Neural cell (in vitro differentiated cells): ENCODE measurements at regions not wholly inside any gene's neighbourhood (a gene's known extent, or its start where the extent isn't known, plus 50 kb on each side); places are given as distances from the start of the nearest gene placed in this dataset.

Experiments
- H2AFZ ChIP-seq: fragments of 200-600, 300-800 bp; sonication (generic), shearing (Covaris generic); 2 replicates; pipeline ENCODE4 v1.6.0; 2014; ENCODE audit warnings: low read depth, mild to moderate bottlenecking, antibody characterized with exemption, low read length, moderate library complexity
- H3F3A ChIP-seq: fragments of 200-600 bp; shearing (Covaris generic); 2 replicates; pipeline ENCODE4 v1.6.1; 2016; ENCODE audit warnings: mild to moderate bottlenecking, moderate library complexity, mixed read lengths, antibody characterized with exemption, low read length; ENCODE audit not compliant: insufficient read depth, poor library complexity, severe bottlenecking
- H3K27ac ChIP-seq: fragments of 200-600, 300-800 bp; sonication (generic), shearing (Covaris generic); 2 replicates; pipeline ENCODE4 v1.5.1; 2014; ENCODE audit warnings: mild to moderate bottlenecking, low read length, moderate library complexity
- H3K27me3 ChIP-seq: fragments of 300-800, 200-600 bp; sonication (generic), shearing (Covaris generic); 2 replicates; pipeline ENCODE4 v1.6.0; 2014; ENCODE audit warnings: mild to moderate bottlenecking, low read depth, low read length, moderate library complexity; ENCODE audit not compliant: insufficient read depth
- H3K36me3 ChIP-seq: fragments of 300-800, 200-600 bp; sonication (generic), shearing (Covaris generic); 2 replicates; pipeline ENCODE4 v1.5.1; 2014; ENCODE audit warnings: mild to moderate bottlenecking, antibody characterized with exemption, low read length, moderate library complexity; ENCODE audit not compliant: insufficient read depth
- H3K4me2 ChIP-seq: fragments of 300-800, 200-600 bp; sonication (generic), shearing (Covaris generic); 2 replicates; pipeline ENCODE4 v1.6.0; 2014; ENCODE audit warnings: mild to moderate bottlenecking, low read length
- H3K4me3 ChIP-seq: fragments of 300-800, 200-600 bp; sonication (generic), shearing (Covaris generic); 2 replicates; pipeline ENCODE4 v1.5.1; 2014; ENCODE audit warnings: mild to moderate bottlenecking, low read length, moderate library complexity
- H3K79me2 ChIP-seq: fragments of 200-600 bp; shearing (Covaris generic); replicated peaks from 2 replicates; pipeline ENCODE4 v1.6.0; 2014; ENCODE audit warnings: mild to moderate bottlenecking, low read length, moderate library complexity; ENCODE audit not compliant: insufficient read depth
- H3K9ac ChIP-seq: fragments of 300-800, 200-600 bp; sonication (generic), shearing (Covaris generic); 2 replicates; pipeline ENCODE4 v1.6.1; 2016; ENCODE audit warnings: mild to moderate bottlenecking, low read length, mixed read lengths
- H3K9me2 ChIP-seq: fragments of 200-600 bp; shearing (Covaris generic); 2 replicates; pipeline ENCODE4 v1.6.1; 2016; ENCODE audit warnings: mild to moderate bottlenecking, low read length, mixed read lengths; ENCODE audit not compliant: insufficient read depth
- H3K9me3 ChIP-seq: fragments of 200-600, 300-800 bp; sonication (generic), shearing (Covaris generic); 2 replicates; pipeline ENCODE4 v1.6.1; 2016; ENCODE audit warnings: mild to moderate bottlenecking, mixed run types, low read length, moderate library complexity, mixed read lengths
- H4K20me1 ChIP-seq: fragments of 200-600 bp; shearing (Covaris generic); 2 replicates; pipeline ENCODE4 v1.6.1; 2016; ENCODE audit warnings: mild to moderate bottlenecking, mixed run types; ENCODE audit not compliant: insufficient read depth
- EP300 ChIP-seq: fragments of 450-650 bp; conservative IDR thresholded peaks from 2 replicates; pipeline ENCODE4 v1.6.1; 2014; ENCODE audit warnings: antibody characterized with exemption, mild to moderate bottlenecking, moderate library complexity; ENCODE audit not compliant: poor library complexity, severe bottlenecking
- EZH2 ChIP-seq: fragments of 200-600, 300-800 bp; shearing (Covaris generic), sonication (generic); IDR thresholded peaks from 2 replicates; pipeline ENCODE4 v1.6.1; 2014; ENCODE audit warnings: antibody characterized with exemption, low read length, borderline replicate concordance, mild to moderate bottlenecking; ENCODE audit not compliant: insufficient read depth, poor library complexity, severe bottlenecking
- MXI1 ChIP-seq: fragments of 450-650 bp; conservative IDR thresholded peaks from 2 replicates; pipeline ENCODE4 v1.6.1; 2014; ENCODE audit warnings: antibody characterized with exemption, mild to moderate bottlenecking; ENCODE audit not compliant: poor library complexity, severe bottlenecking
- POLR2AphosphoS5 ChIP-seq: IDR thresholded peaks from 2 replicates; pipeline ENCODE4 v1.6.1; 2012
- RAD21 ChIP-seq: fragments of 450-650 bp; conservative IDR thresholded peaks from 2 replicates; pipeline ENCODE4 v1.6.1; 2014; ENCODE audit warnings: antibody characterized with exemption, mild to moderate bottlenecking, moderate library complexity
- SMC3 ChIP-seq: fragments of 450-650 bp; conservative IDR thresholded peaks from 2 replicates; pipeline ENCODE4 v1.6.1; 2014; ENCODE audit warnings: antibody characterized with exemption, mild to moderate bottlenecking, moderate library complexity; ENCODE audit not compliant: poor library complexity
- TAF1 ChIP-seq: IDR thresholded peaks from 2 replicates; pipeline ENCODE4 v1.6.1; 2012; ENCODE audit warnings: low read depth
- TF ChIP-seq, protein P1 (sequence below): IDR thresholded peaks from 2 replicates; pipeline ENCODE4 v1.6.1; 2012; ENCODE audit warnings: borderline replicate concordance
- TF ChIP-seq, protein P2 (sequence below): fragments of 450-650 bp; IDR thresholded peaks from 2 replicates; pipeline ENCODE4 v1.5.1; 2014; ENCODE audit warnings: antibody characterized with exemption, mild to moderate bottlenecking, moderate library complexity; ENCODE audit not compliant: poor library complexity, severe bottlenecking

DNA sequence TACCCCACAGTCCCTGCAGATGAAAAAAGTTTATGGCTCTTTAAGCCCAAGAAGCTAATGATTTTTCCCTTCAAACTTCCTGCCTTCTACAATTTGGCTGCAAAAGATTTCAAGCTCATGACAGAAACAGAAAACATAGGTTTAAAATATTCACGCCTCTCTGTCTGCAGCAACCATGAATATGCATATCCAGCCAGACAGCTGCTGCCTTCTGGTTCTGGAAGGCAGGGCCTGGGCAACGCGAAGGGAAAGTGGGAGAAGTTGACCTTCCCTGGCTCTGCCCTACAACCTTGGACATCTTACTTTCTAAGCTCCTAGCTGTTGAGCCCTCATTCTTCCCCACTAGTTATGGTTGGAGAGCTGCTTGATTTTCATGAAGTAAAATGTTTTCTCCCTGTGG is 64.8 kb upstream of the CLINT1 start:
- no peak overlapping the region for H2AFZ ChIP-seq
- H3K9ac ChIP-seq: no peak overlapping the region
- TF ChIP-seq EZH2 (no peak), MXI1 (no peak), SMC3 (no peak), EP300 (no peak), POLR2AphosphoS5 (no peak)
- TF ChIP-seq, protein P1, sequence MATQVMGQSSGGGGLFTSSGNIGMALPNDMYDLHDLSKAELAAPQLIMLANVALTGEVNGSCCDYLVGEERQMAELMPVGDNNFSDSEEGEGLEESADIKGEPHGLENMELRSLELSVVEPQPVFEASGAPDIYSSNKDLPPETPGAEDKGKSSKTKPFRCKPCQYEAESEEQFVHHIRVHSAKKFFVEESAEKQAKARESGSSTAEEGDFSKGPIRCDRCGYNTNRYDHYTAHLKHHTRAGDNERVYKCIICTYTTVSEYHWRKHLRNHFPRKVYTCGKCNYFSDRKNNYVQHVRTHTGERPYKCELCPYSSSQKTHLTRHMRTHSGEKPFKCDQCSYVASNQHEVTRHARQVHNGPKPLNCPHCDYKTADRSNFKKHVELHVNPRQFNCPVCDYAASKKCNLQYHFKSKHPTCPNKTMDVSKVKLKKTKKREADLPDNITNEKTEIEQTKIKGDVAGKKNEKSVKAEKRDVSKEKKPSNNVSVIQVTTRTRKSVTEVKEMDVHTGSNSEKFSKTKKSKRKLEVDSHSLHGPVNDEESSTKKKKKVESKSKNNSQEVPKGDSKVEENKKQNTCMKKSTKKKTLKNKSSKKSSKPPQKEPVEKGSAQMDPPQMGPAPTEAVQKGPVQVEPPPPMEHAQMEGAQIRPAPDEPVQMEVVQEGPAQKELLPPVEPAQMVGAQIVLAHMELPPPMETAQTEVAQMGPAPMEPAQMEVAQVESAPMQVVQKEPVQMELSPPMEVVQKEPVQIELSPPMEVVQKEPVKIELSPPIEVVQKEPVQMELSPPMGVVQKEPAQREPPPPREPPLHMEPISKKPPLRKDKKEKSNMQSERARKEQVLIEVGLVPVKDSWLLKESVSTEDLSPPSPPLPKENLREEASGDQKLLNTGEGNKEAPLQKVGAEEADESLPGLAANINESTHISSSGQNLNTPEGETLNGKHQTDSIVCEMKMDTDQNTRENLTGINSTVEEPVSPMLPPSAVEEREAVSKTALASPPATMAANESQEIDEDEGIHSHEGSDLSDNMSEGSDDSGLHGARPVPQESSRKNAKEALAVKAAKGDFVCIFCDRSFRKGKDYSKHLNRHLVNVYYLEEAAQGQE: no peak
- no peaks in the 10 kb centered on the region for H3K27me3 ChIP-seq
- H3K27ac ChIP-seq: no peak overlapping the region
- H3K9me3 ChIP-seq: no peaks in the 10 kb centered on the region
- no peaks in the 10 kb centered on the region for H3F3A ChIP-seq
- no peaks in the 10 kb centered on the region for H3K36me3 ChIP-seq
- no peaks in the 10 kb centered on the region for H3K9me2 ChIP-seq
- no peaks in the 10 kb centered on the region for H3K79me2 ChIP-seq
- no peak overlapping the region for H3K4me2 ChIP-seq
- no peak overlapping the region for H3K4me3 ChIP-seq
- no peaks in the 10 kb centered on the region for H4K20me1 ChIP-seq

DNA sequence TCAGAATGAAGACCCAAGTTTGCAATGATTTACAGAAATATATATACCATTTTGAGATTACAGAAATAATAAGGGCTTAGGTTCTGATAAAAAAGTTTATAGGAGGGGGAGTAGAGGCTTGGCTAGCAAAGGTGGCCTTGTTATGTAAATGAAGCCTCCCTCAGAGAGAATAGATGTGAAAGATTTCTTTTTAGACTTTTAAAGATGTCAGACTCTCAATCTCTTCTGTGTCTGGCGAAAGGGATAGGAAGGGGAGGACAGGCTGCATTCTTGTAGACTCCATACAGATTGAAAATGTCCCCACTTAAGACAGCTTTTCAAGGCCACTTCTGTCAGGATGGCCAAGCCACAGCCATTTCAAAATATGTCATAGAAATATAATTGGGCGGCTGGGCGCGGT is 63.1 kb upstream of the CLINT1 start:
- Histone ChIP-seq H3K27ac (no peak overlapping the region), H3K9me2 (no peaks in the 10 kb centered on the region), H3K4me2 (no peak overlapping the region), H3K27me3 (no peaks in the 10 kb centered on the region), H3K79me2 (no peaks in the 10 kb centered on the region), H3F3A (no peaks in the 10 kb centered on the region), H3K9me3 (no peaks in the 10 kb centered on the region), H2AFZ (no peak overlapping the region), H3K36me3 (no peaks in the 10 kb centered on the region), H3K4me3 (no peak overlapping the region), H3K9ac (no peak overlapping the region), H4K20me1 (no peaks in the 10 kb centered on the region)
- TF ChIP-seq MXI1 (no peak), POLR2AphosphoS5 (no peak), RAD21 (no peak), EP300 (no peak), SMC3 (no peak), EZH2 (no peak), TAF1 (no peak)
- TF ChIP-seq, protein P2, sequence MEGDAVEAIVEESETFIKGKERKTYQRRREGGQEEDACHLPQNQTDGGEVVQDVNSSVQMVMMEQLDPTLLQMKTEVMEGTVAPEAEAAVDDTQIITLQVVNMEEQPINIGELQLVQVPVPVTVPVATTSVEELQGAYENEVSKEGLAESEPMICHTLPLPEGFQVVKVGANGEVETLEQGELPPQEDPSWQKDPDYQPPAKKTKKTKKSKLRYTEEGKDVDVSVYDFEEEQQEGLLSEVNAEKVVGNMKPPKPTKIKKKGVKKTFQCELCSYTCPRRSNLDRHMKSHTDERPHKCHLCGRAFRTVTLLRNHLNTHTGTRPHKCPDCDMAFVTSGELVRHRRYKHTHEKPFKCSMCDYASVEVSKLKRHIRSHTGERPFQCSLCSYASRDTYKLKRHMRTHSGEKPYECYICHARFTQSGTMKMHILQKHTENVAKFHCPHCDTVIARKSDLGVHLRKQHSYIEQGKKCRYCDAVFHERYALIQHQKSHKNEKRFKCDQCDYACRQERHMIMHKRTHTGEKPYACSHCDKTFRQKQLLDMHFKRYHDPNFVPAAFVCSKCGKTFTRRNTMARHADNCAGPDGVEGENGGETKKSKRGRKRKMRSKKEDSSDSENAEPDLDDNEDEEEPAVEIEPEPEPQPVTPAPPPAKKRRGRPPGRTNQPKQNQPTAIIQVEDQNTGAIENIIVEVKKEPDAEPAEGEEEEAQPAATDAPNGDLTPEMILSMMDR: no peak
- TF ChIP-seq, protein P1: no peak
